BJ (cell line): ENCODE measurements at regions not wholly inside any gene's neighbourhood (a gene's known extent, or its start where the extent isn't known, plus 50 kb on each side); places are given as distances from the start of the nearest gene placed in this dataset.

ENCODE experiments used
- CTCF ChIA-PET: fragments of 350-600 bp; formaldehyde crosslinking; extraction: SDS; loops from one replicate; lab custom pipeline; 2021; ENCODE audit warnings: antibody characterized with exemption, inconsistent platforms; lab: Yijun Ruan, JAX
- POLR2A ChIA-PET: fragments of 300-600 bp; sonication (Branson Sonifier 250); formaldehyde crosslinking; extraction: SDS; loops from one replicate; lab custom pipeline; 2021; ENCODE audit warnings: antibody characterized with exemption; lab: Charles Lee
- DNase-seq: peaks from one replicate; pipeline ENCODE4 v3.0.0-alpha.2; 2011; ENCODE audit warnings: low read depth
- H3K27me3 ChIP-seq: 2 replicates; pipeline ENCODE4 v1.6.0; 2011; ENCODE audit warnings: low read length; ENCODE audit not compliant: control insufficient read depth, insufficient read depth
- H3K36me3 ChIP-seq: 2 replicates; pipeline ENCODE4 v1.5.1; 2011; ENCODE audit warnings: low read length; ENCODE audit not compliant: control insufficient read depth, insufficient read depth
- H3K4me3 ChIP-seq: 2 replicates; pipeline ENCODE4 v1.5.1; 2011; ENCODE audit warnings: low read depth, mild to moderate bottlenecking, control low read depth, low read length
- TF ChIP-seq, protein P1 (sequence below): IDR thresholded peaks from 2 replicates; pipeline ENCODE4 v1.5.1; 2011; ENCODE audit warnings: low read depth, mild to moderate bottlenecking, control low read depth, inconsistent platforms, low read length, moderate library complexity; ENCODE audit not compliant: insufficient read depth

GRCh38 chr18:10313016-10313342, 141.5 kb upstream of the APCDD1 start:
- Histone ChIP-seq H3K27me3 (no peaks in the 10 kb centered on the region), H3K4me3 (no peak overlapping the region), H3K36me3 (no peaks in the 10 kb centered on the region)
- TF ChIP-seq, protein P1, sequence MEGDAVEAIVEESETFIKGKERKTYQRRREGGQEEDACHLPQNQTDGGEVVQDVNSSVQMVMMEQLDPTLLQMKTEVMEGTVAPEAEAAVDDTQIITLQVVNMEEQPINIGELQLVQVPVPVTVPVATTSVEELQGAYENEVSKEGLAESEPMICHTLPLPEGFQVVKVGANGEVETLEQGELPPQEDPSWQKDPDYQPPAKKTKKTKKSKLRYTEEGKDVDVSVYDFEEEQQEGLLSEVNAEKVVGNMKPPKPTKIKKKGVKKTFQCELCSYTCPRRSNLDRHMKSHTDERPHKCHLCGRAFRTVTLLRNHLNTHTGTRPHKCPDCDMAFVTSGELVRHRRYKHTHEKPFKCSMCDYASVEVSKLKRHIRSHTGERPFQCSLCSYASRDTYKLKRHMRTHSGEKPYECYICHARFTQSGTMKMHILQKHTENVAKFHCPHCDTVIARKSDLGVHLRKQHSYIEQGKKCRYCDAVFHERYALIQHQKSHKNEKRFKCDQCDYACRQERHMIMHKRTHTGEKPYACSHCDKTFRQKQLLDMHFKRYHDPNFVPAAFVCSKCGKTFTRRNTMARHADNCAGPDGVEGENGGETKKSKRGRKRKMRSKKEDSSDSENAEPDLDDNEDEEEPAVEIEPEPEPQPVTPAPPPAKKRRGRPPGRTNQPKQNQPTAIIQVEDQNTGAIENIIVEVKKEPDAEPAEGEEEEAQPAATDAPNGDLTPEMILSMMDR: no peak
- DNase-seq: no peak
- POLR2A ChIA-PET: no interaction called here
- CTCF ChIA-PET: interaction anchor here (1.4 to 2.4 kb wide), 2 partner anchors 8 to 29 kb away, joined by 4 to 8 read pairs; no protein-coding TSS in a partner anchor

GRCh38 chr18:10314066-10314465, 140.4 kb upstream of the APCDD1 start:
- TF ChIP-seq, protein P1: no peak
- no peaks in the 10 kb centered on the region for H3K36me3 ChIP-seq
- ChIA-PET CTCF (no interaction called here), POLR2A (no interaction called here)
- DNase-seq: no peak
- no peaks in the 10 kb centered on the region for H3K27me3 ChIP-seq
- H3K4me3 ChIP-seq: no peak overlapping the region

DNA sequence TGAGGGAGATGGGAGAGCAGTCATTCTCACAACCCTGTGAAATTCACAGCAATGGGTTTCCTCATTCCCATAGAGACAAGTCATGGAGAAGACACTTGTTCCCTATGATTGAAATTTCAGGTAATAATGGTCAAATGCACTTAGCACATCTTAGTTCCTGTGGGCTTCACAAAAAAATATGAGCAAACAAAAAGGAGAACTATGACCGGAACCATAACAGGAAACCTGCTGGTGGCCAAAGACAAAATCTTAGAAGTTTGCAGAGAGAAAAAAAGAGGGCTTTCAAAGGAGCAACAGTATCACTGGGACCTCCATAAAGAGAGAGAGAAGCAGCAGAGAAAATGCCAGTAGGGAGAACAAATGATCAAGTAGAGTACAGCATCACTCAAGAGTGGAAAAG, 138.9 kb upstream of the APCDD1 start:
- CTCF ChIA-PET: no interaction called here

DNA sequence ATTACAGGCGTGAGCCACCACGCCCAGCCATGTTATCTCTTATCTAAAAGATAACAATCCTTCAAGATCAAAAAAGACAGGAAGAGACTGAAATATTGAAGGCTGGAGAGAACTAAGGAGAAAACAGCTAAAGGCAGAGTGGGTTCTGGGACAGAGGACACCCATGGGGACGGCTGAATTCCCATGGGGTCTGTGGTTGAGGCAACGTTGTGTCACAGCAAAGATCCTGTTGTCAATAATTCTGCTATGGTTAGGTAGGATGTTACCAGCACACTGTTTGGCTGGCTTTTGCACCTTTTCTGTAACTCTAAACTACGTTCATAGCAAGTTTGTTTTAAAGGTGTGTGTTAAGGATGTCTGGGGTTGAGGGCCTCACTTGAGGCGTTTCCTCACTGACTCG, 137.7 kb upstream of the APCDD1 start:
- TF ChIP-seq, protein P1: no peak
- DNase-seq: no peak
- H3K4me3 ChIP-seq: no peak overlapping the region
- no peaks in the 10 kb centered on the region for H3K27me3 ChIP-seq
- ChIA-PET POLR2A (no interaction called here), CTCF (no interaction called here)
- no peaks in the 10 kb centered on the region for H3K36me3 ChIP-seq

More for the DNA sequence above, 138.9 kb upstream of the APCDD1 start:
- no peak for DNase-seq
- TF ChIP-seq, protein P1: no peak
- H3K27me3 ChIP-seq: no peaks in the 10 kb centered on the region
- POLR2A ChIA-PET: no interaction called here
- H3K36me3 ChIP-seq: no peaks in the 10 kb centered on the region
- H3K4me3 ChIP-seq: no peak overlapping the region

DNA sequence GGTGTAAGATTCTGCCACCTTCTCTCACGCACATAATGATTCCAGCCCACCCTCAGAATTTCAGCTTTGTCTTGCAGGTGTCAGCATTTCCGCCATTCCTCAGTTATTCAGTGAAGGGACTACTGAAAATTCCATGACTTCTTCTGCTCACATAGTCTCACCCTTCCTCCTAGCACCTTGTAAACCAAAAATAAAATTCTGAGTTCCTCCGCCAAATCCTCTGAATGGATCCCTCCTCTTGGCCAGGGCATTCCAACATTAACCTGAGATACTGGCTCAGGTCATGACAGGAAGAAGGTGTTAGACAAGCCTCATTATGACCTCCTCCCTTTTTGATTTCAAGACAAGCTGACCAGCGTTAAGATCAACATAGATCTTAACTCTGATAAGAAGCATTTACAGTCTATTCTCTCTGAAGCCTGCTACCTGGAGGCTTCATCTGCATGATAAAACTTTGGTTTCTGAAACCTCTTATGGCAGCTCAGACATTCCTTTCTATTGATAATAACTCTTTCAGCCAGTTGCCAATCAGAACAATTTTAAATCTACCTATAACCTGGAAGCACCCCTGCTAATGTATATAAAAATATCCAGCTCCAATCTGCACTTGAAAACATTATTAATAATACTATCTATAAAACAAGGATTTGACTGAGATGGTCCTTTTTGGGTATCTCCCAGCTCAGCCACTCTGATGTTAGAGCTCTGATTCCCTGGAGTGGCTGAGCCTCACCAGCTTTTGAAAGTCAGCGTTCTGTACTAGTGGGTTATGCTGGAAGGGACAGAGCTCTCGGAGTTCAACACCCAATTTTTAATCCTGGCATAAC, 136.4 kb upstream of the APCDD1 start:
- no peak overlapping the region for H3K4me3 ChIP-seq
- POLR2A ChIA-PET: no interaction called here
- DNase-seq: no peak
- TF ChIP-seq, protein P1: no peak
- CTCF ChIA-PET: interaction anchor here (0.6 to 1.9 kb wide), 2 partner anchors 14 to 35 kb away, joined by 3 to 7 read pairs; no protein-coding TSS in a partner anchor
- H3K36me3 ChIP-seq: no peaks in the 10 kb centered on the region
- H3K27me3 ChIP-seq: no peaks in the 10 kb centered on the region
